K562 (cell line): ENCODE measurements at regions not wholly inside any gene's neighbourhood (a gene's known extent, or its start where the extent isn't known, plus 50 kb on each side); places are given as distances from the start of the nearest gene placed in this dataset.

Experiments
- ATAC-seq: fragments of 200-7000 bp; cut with Tn5 transposase; 3 replicates; pipeline ENCODE4 v1.9.1; 2020; ENCODE audit warnings: moderate library complexity
- BruUV-seq: library from RNA; stranded (reverse); fragments of 400-500 nt; replicated peaks from 2 replicates; lab custom pipeline; 2021; lab: Mats Ljungman, UMichigan
- CTCF ChIA-PET: fragments of 300-600 bp; formaldehyde crosslinking; extraction: SDS; loops from one replicate; lab custom pipeline; 2021; ENCODE audit warnings: low intra/inter-chr PET ratio; lab: Yijun Ruan, JAX
- POLR2A ChIA-PET: fragments of 300-600, 350-650 bp; sonication (Branson Sonifier 250); formaldehyde crosslinking; extraction: SDS; loops from one replicate; lab custom pipeline; 2021; ENCODE audit warnings: antibody characterized with exemption, inconsistent platforms; lab: Yijun Ruan, JAX
- DNase-seq, 4 experiments: peaks; one replicate each; pipeline versions ENCODE4 v3.0.0 to v3.0.0-alpha.2; 2011 to 2018; ENCODE audit warnings: low spot score in 3 of 4, mixed read lengths in 3 of 4; ENCODE audit errors: extremely low read depth in 1 of 4
- FAIRE-seq: peaks from 2 replicates; lab custom pipeline; 2011; peaks lifted over from hg19 to GRCh38; lab: Jason Lieb, UNC
- H2AFZ ChIP-seq: 2 replicates; pipeline ENCODE4 v1.6.0; 2011; ENCODE audit warnings: low read depth, low read length, control low read depth, inconsistent platforms
- H3K27ac ChIP-seq: fragments of 200-600 bp; 3 replicates; pipeline ENCODE4 v1.8.0; 2011; ENCODE audit warnings: low read depth, mild to moderate bottlenecking, control low read depth, inconsistent platforms, low read length, moderate library complexity, mixed read lengths; ENCODE audit errors: extremely low read depth
- H3K27me3 ChIP-seq, 2 experiments: fragments of 300-600 bp in 1 of 2; 2 replicates in 1 of 2; 3 replicates in 1 of 2; pipeline versions ENCODE4 v1.6.0 to v1.8.0; 2011; ENCODE audit warnings: inconsistent platforms in 2 of 2, low read length in 2 of 2, mild to moderate bottlenecking in 1 of 2, mixed read lengths in 1 of 2, moderate library complexity in 1 of 2; ENCODE audit not compliant: control insufficient read depth in 2 of 2, insufficient read depth in 2 of 2
- H3K36me3 ChIP-seq: fragments of 300-600 bp; 3 replicates; pipeline ENCODE4 v1.8.0; 2011; ENCODE audit warnings: mild to moderate bottlenecking, low read length, inconsistent platforms; ENCODE audit not compliant: control insufficient read depth, insufficient read depth
- H3K4me1 ChIP-seq, 2 experiments: fragments of 200-600 bp in 1 of 2; replicated peaks in 1 of 2; 2 replicates in 1 of 2; 3 replicates in 1 of 2; pipeline versions ENCODE4 v1.5.1 to v1.8.0; 2011; ENCODE audit warnings: inconsistent platforms in 2 of 2, low read length in 2 of 2, mild to moderate bottlenecking in 1 of 2, mixed read lengths in 1 of 2, moderate library complexity in 1 of 2; ENCODE audit not compliant: control insufficient read depth in 2 of 2, insufficient read depth in 2 of 2
- H3K4me2 ChIP-seq: 2 replicates; pipeline ENCODE4 v1.6.1; 2011; ENCODE audit warnings: low read length, control low read depth, inconsistent platforms, mixed read lengths; ENCODE audit not compliant: insufficient read depth
- H3K4me3 ChIP-seq: fragments of 200-600 bp; sonication (generic), shearing (Covaris generic); 2 replicates; pipeline ENCODE4 v1.5.1; 2016; ENCODE audit warnings: control low read depth, inconsistent platforms
- H3K79me2 ChIP-seq: fragments of 200-600 bp; 3 replicates; pipeline ENCODE4 v1.8.0; 2011; ENCODE audit warnings: low read length, inconsistent platforms; ENCODE audit not compliant: control insufficient read depth, insufficient read depth
- H3K9ac ChIP-seq, 2 experiments: 2 replicates each; pipeline versions ENCODE4 v1.6.0 to v1.6.1; 2011; ENCODE audit warnings: low read depth in 2 of 2, low read length in 2 of 2, control low read depth in 1 of 2, inconsistent platforms in 1 of 2, mild to moderate bottlenecking in 1 of 2, mixed read lengths in 1 of 2; ENCODE audit not compliant: insufficient read depth in 1 of 2
- H3K9me1 ChIP-seq: one replicate; pipeline ENCODE4 v1.6.0; 2011; ENCODE audit warnings: inconsistent platforms, mild to moderate bottlenecking, low read length, moderate library complexity; ENCODE audit not compliant: control insufficient read depth, insufficient read depth
- H3K9me3 ChIP-seq: replicated peaks from 2 replicates; pipeline ENCODE4 v1.5.1; 2011; ENCODE audit warnings: low read depth, low read length, inconsistent platforms; ENCODE audit not compliant: control insufficient read depth, insufficient read depth
- H4K20me1 ChIP-seq: replicated peaks from 2 replicates; pipeline ENCODE4 v1.6.1; 2011; ENCODE audit warnings: low read length, inconsistent platforms, mixed read lengths; ENCODE audit not compliant: control insufficient read depth, insufficient read depth
- ATF6 ChIP-seq: sonication (generic); formaldehyde crosslinking; IDR thresholded peaks from 2 replicates; pipeline ENCODE4 v1.4.0; 2020; ENCODE audit warnings: mild to moderate bottlenecking, missing genetic modification reagents
- HNRNPUL1 ChIP-seq: fragments of 200-400 bp; formaldehyde crosslinking; IDR thresholded peaks from 2 replicates; pipeline ENCODE4 v1.6.1; 2017; ENCODE audit warnings: low read length
- IFI16 ChIP-seq: fragments of 250-450 bp; sonication (Bioruptor Pico); IDR thresholded peaks from 2 replicates; pipeline ENCODE4 v2.1.2; 2022; ENCODE audit warnings: mild to moderate bottlenecking, inconsistent platforms
- KHSRP ChIP-seq: fragments of 450-650 bp; IDR thresholded peaks from 2 replicates; pipeline ENCODE4 v1.6.1; 2017
- MED1 ChIP-seq: sonication (generic); formaldehyde crosslinking; IDR thresholded peaks from 2 replicates; pipeline ENCODE4 v1.8.1; 2023; ENCODE audit warnings: missing genetic modification reagents, borderline replicate concordance
- MYNN ChIP-seq, 2 experiments: sonication (generic); formaldehyde crosslinking in 1 of 2; IDR thresholded peaks; 2 replicates each; pipeline versions ENCODE4 v1.5.0 to v1.6.1; 2016 to 2020; ENCODE audit warnings: antibody characterized with exemption in 1 of 2, missing genetic modification reagents in 1 of 2
- STAT5A ChIP-seq: IDR thresholded peaks from 2 replicates; pipeline ENCODE4 v1.6.1; 2012; ENCODE audit warnings: low read length, inconsistent platforms, borderline replicate concordance
- ZHX1 ChIP-seq: fragments of 150-350 bp; conservative IDR thresholded peaks from 2 replicates; pipeline ENCODE4 v1.6.1; 2014; ENCODE audit warnings: low read length
- WGBS: fragments of 100-300 bp; shearing (Covaris generic); methylation state at CpG from one replicate; pipeline ENCODE4 v1.1.6; 2016; ENCODE audit warnings: low coverage, mixed read lengths; ENCODE audit not compliant: insufficient coverage; ENCODE audit errors: missing lambda C conversion rate; 5-methylcytosine and 5-hydroxymethylcytosine counted together
- in situ Hi-C: fragments of 300-500 bp; cut with MboI; formaldehyde crosslinking; loops from 4 replicates; pipeline ENCODE4 v1.15.0; 2018; ENCODE audit warnings: inconsistent platforms, mixed read lengths
- intact Hi-C: fragments of 100-400 bp; cut with micrococcal nuclease; formaldehyde crosslinking; loops from 2 replicates; pipeline ENCODE4 v1.14.2; 2022
- TF ChIP-seq, protein P1 (sequence below): fragments of 250-450 bp; sonication (Bioruptor Pico); IDR thresholded peaks from 2 replicates; pipeline ENCODE4 v1.8.0; 2022; ENCODE audit warnings: inconsistent platforms, mild to moderate bottlenecking, moderate library complexity, borderline replicate concordance

DNA sequence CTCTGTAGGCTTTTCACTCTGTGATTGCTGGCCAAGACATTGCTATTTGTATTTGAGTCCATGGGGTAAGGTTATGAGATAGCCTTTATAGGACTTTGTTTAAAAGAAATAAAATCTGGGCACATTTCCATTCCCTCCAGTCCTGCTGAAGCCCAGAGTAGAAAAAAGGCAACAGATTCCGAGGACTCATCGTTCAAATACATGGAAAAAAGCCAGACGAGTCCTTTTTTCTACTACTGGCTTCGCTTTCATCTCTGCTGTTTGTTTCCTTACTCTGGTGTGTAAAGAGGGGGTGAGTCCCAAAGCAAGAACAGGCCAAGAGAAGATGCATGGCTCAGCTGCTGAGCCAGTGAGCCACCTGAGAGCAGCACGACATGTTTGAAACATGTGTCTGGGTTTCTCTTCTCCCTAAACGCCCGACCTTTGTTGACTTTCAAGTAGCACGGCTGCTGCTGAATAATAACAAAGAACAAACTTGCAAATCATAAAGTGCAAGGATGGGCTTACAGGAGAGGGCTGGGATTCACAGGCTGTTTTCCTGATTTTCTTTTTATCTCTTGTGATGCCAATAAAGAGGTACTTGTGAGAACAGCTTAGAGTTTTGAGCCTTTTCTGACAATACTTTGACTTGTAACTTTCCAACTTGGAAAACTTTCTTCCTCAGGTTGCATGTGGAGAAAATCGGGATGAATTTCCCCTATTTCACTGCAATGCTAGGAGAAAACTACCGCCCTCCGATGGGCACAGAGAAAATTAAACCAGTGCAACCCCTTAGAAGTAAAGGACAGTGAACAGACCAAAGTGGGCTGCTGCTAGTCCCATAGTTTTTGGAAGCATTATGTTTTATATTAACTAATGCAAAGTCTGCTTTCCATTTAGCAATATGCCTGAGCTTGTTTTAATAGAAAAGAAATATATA lies 195.2 kb upstream of the RAG2 start:
- Histone ChIP-seq H3K9me1 (no peaks in the 10 kb centered on the region), H3K36me3 (no peaks in the 10 kb centered on the region), H3K4me3 (no peak overlapping the region), H3K4me1 (no peaks in the 10 kb centered on the region), H3K79me2 (no peaks in the 10 kb centered on the region), H3K9ac (no peak overlapping the region), H2AFZ (no peak overlapping the region), H3K27ac (no peak overlapping the region), H3K27me3 (no peaks in the 10 kb centered on the region), H3K9me3 (no peaks in the 10 kb centered on the region), H3K4me2 (no peak overlapping the region), H4K20me1 (no peaks in the 10 kb centered on the region)
- FAIRE-seq (no peak), DNase-seq (no peak), ATAC-seq (no peak)
- in situ Hi-C loops, result no loop called here
- CTCF ChIA-PET, result no interaction called here
- intact Hi-C loops, result no loop called here
- POLR2A ChIA-PET, result no interaction called here
- no peak for TF ChIP-seq MED1
- TF ChIP-seq, protein P1, sequence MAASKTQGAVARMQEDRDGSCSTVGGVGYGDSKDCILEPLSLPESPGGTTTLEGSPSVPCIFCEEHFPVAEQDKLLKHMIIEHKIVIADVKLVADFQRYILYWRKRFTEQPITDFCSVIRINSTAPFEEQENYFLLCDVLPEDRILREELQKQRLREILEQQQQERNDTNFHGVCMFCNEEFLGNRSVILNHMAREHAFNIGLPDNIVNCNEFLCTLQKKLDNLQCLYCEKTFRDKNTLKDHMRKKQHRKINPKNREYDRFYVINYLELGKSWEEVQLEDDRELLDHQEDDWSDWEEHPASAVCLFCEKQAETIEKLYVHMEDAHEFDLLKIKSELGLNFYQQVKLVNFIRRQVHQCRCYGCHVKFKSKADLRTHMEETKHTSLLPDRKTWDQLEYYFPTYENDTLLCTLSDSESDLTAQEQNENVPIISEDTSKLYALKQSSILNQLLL (CRISPR knock-in tag), result no peak
- no TSS peak for BruUV-seq
- 1% methylated on average over 11 of the region's 11 CpGs for WGBS

DNA sequence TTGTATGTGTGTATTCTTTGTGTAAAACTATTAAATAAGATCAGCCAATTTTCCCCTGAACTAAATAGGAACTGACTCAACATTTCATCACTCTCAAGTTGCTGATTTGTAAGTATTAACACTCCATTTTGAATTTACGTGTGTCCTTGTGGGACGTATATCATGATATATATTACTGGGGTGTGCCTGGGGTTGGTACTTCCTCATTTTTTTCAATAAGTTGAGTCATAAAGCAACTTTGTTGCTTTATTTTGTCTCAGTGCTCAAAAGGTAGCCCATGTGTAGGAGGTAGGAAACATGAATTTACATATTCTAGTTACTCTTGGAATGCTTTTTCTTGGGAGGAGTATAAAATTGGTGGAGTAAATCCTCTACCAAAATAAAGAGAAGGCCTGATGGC lies 193.9 kb upstream of the RAG2 start:
- FAIRE-seq (no peak), DNase-seq (no peak), ATAC-seq (no peak)
- no peak overlapping the region for H2AFZ ChIP-seq
- H3K36me3 ChIP-seq, result no peaks in the 10 kb centered on the region
- POLR2A ChIA-PET, result no interaction called here
- no peaks in the 10 kb centered on the region for H3K9me1 ChIP-seq
- WGBS, result 0% methylated on average over 2 of the region's 2 CpGs
- CTCF ChIA-PET, result no interaction called here
- H3K4me1 ChIP-seq, result no peaks in the 10 kb centered on the region
- no peaks in the 10 kb centered on the region for H3K27me3 ChIP-seq
- no peak overlapping the region for H3K4me2 ChIP-seq
- H3K79me2 ChIP-seq, result no peaks in the 10 kb centered on the region
- no peaks in the 10 kb centered on the region for H3K9me3 ChIP-seq
- intact Hi-C loops, result no loop called here
- in situ Hi-C loops, result no loop called here
- H4K20me1 ChIP-seq, result no peaks in the 10 kb centered on the region
- no peak overlapping the region for H3K27ac ChIP-seq
- H3K9ac ChIP-seq, result no peak overlapping the region
- no peak overlapping the region for H3K4me3 ChIP-seq
- BruUV-seq, result no TSS peak
- TF ChIP-seq STAT5A (no peak), MYNN (IDR thresholded peaks at IDR 0.05) (no peak), MYNN (CRISPR knock-in tag; IDR thresholded peaks at IDR 0.05) (no peak), IFI16 (CRISPR knock-in tag) (no peak), ZHX1 (no peak), KHSRP (no peak), ATF6 (CRISPR knock-in tag) (no peak), HNRNPUL1 (no peak)
